HG03139 (cell line): ENCODE measurements at regions not wholly inside any gene's neighbourhood (a gene's known extent, or its start where the extent isn't known, plus 50 kb on each side); places are given as distances from the start of the nearest gene placed in this dataset.

Source experiments
- ATAC-seq: cut with Tn5 transposase; IDR thresholded peaks from one replicate; pipeline ENCODE4 v1.9.1; 2021; ENCODE audit not compliant: unreplicated experiment

GRCh38 chr5:56465769-56466135, 232.6 kb upstream of the ANKRD55 start:
- no peak for ATAC-seq

- no peak for ATAC-seq
Observed at GRCh38 chr5:56464935-56465768, 232.0 kb upstream of the ANKRD55 start.

GRCh38 chr5:56463944-56464571, 230.9 kb upstream of the ANKRD55 start:
- no peak for ATAC-seq

GRCh38 chr5:56461584-56461983, 228.5 kb upstream of the ANKRD55 start:
- no peak for ATAC-seq

GRCh38 chr5:56460681-56461191, 227.6 kb upstream of the ANKRD55 start:
- ATAC-seq = no peak

GRCh38 chr5:56460195-56460546, 227.0 kb upstream of the ANKRD55 start:
- ATAC-seq = no peak

- no peak for ATAC-seq
Observed at GRCh38 chr5:56459394-56460194, 226.5 kb upstream of the ANKRD55 start.

- ATAC-seq = no peak
Observed at GRCh38 chr5:56457887-56458812, 225.0 kb upstream of the ANKRD55 start.

- no peak for ATAC-seq
Observed at GRCh38 chr5:56456002-56456401, 222.9 kb upstream of the ANKRD55 start.

- ATAC-seq = no peak
Observed at GRCh38 chr5:56455417-56455816, 222.3 kb upstream of the ANKRD55 start.

GRCh38 chr5:56454219-56454862, 221.2 kb upstream of the ANKRD55 start:
- no peak for ATAC-seq

GRCh38 chr5:56451742-56452141, 218.6 kb upstream of the ANKRD55 start:
- ATAC-seq = no peak

GRCh38 chr5:56450766-56451165, 217.6 kb upstream of the ANKRD55 start:
- ATAC-seq = no peak

GRCh38 chr5:56449071-56449640, 216.0 kb upstream of the ANKRD55 start:
- ATAC-seq = no peak

- ATAC-seq = no peak
Observed at GRCh38 chr5:56447656-56448055, 214.5 kb upstream of the ANKRD55 start.

GRCh38 chr5:56447232-56447631, 214.1 kb upstream of the ANKRD55 start:
- no peak for ATAC-seq

GRCh38 chr5:56446728-56447127, 213.6 kb upstream of the ANKRD55 start:
- no peak for ATAC-seq

- ATAC-seq = no peak
Observed at GRCh38 chr5:56443826-56444225, 210.7 kb upstream of the ANKRD55 start.

GRCh38 chr5:56440871-56441740, 208.0 kb upstream of the ANKRD55 start:
- no peak for ATAC-seq
